A673 (cell line): ENCODE measurements at regions not wholly inside any gene's neighbourhood (a gene's known extent, or its start where the extent isn't known, plus 50 kb on each side); places are given as distances from the start of the nearest gene placed in this dataset.

ENCODE experiments used
- BruUV-seq: library from RNA; stranded (reverse); fragments of 400-500 nt; replicated peaks from 2 replicates; lab custom pipeline; 2021; lab: Mats Ljungman, UMichigan
- CTCF ChIA-PET: fragments of 300-600 bp; sonication (Branson Sonifier 250); formaldehyde crosslinking; loops from one replicate; lab custom pipeline; 2022; ENCODE audit warnings: antibody characterized with exemption; lab: Charles Lee
- POLR2A ChIA-PET: fragments of 300-600 bp; sonication (Branson Sonifier 250); formaldehyde crosslinking; loops from one replicate; lab custom pipeline; 2022; ENCODE audit warnings: antibody characterized with exemption; ENCODE audit not compliant: low non-redundant PET; lab: Charles Lee
- DNase-seq: peaks from one replicate; pipeline ENCODE4 v3.0.0-alpha.2; 2015; ENCODE audit warnings: low spot score
- H3K27ac ChIP-seq: fragments of 200-600 bp; sonication (generic); 2 replicates; pipeline ENCODE4 v1.5.1; 2016; ENCODE audit warnings: mixed run types, low read depth, mild to moderate bottlenecking, mixed read lengths, antibody characterized with exemption, low read length; ENCODE audit not compliant: poor library complexity, severe bottlenecking
- H3K27me3 ChIP-seq: fragments of 200-600 bp; sonication (generic); replicated peaks from 2 replicates; pipeline ENCODE4 v1.6.1; 2017; ENCODE audit warnings: mixed run types, low read depth, mild to moderate bottlenecking, mixed read lengths, antibody characterized with exemption, low read length; ENCODE audit not compliant: insufficient read depth, poor library complexity
- H3K36me3 ChIP-seq: fragments of 200-600 bp; sonication (generic); 2 replicates; pipeline ENCODE4 v1.6.1; 2016; ENCODE audit warnings: mixed run types, mild to moderate bottlenecking, mixed read lengths, antibody characterized with exemption, low read length; ENCODE audit not compliant: insufficient read depth, poor library complexity, severe bottlenecking
- H3K4me1 ChIP-seq: fragments of 200-600 bp; sonication (generic); 2 replicates; pipeline ENCODE4 v1.6.1; 2017; ENCODE audit warnings: mixed run types, mild to moderate bottlenecking, mixed read lengths, antibody characterized with exemption, low read length; ENCODE audit not compliant: insufficient read depth, poor library complexity, severe bottlenecking
- H3K4me3 ChIP-seq: fragments of 200-600 bp; sonication (generic); 2 replicates; pipeline ENCODE4 v1.5.1; 2016; ENCODE audit warnings: low read depth, mixed run types, mild to moderate bottlenecking, mixed read lengths, low read length; ENCODE audit not compliant: poor library complexity, severe bottlenecking
- H3K9me3 ChIP-seq: fragments of 200-600 bp; sonication (generic); 2 replicates; pipeline ENCODE4 v1.6.1; 2016; ENCODE audit warnings: mixed run types, low read depth, mild to moderate bottlenecking, mixed read lengths, antibody characterized with exemption, low read length; ENCODE audit not compliant: poor library complexity, severe bottlenecking
- CTCF ChIP-seq: fragments of 300-800, 200-600 bp; sonication (generic); conservative IDR thresholded peaks from 2 replicates; pipeline ENCODE4 v1.5.1; 2017; ENCODE audit warnings: low read depth, mild to moderate bottlenecking, antibody characterized with exemption, low read length, moderate library complexity, mixed read lengths
- EZH2 ChIP-seq: fragments of 200-600 bp; sonication (generic); IDR thresholded peaks from 2 replicates; pipeline ENCODE4 v1.6.1; 2017; ENCODE audit warnings: borderline replicate concordance, low read depth, mild to moderate bottlenecking, mixed read lengths, antibody characterized with exemption, low read length; ENCODE audit not compliant: poor library complexity, severe bottlenecking
- intact Hi-C: fragments of 100-400 bp; cut with micrococcal nuclease; formaldehyde crosslinking; loops from one replicate; pipeline ENCODE4 v1.10.0; 2022; ENCODE audit not compliant: unreplicated experiment

- intact Hi-C loops = no loop called here
- ChIA-PET POLR2A (no interaction called here), CTCF (no interaction called here)
- BruUV-seq = no TSS peak
- Histone ChIP-seq H3K27ac (no peak overlapping the region), H3K36me3 (no peaks in the 10 kb centered on the region), H3K9me3 (no peaks in the 10 kb centered on the region), H3K4me3 (no peak overlapping the region), H3K4me1 (peaks cover 16% of the 10 kb centered on the region), H3K27me3 (no peaks in the 10 kb centered on the region)
- peak; percentile 56 for DNase-seq
- no peak for TF ChIP-seq CTCF
Measured at GRCh38 chr10:31129271-31129670, 97.6 kb upstream of the ZNF438 start.

- no peak for DNase-seq
- H3K36me3 ChIP-seq = no peaks in the 10 kb centered on the region
- H3K9me3 ChIP-seq = no peaks in the 10 kb centered on the region
- ChIA-PET POLR2A (no interaction called here), CTCF (no interaction called here)
- H3K4me1 ChIP-seq = peaks cover 13% of the 10 kb centered on the region
- no peak overlapping the region for H3K27ac ChIP-seq
- no TSS peak for BruUV-seq
- H3K4me3 ChIP-seq = no peak overlapping the region
- H3K27me3 ChIP-seq = no peaks in the 10 kb centered on the region
- intact Hi-C loops = no loop called here
- no peak for TF ChIP-seq EZH2
- no peak for TF ChIP-seq CTCF
Measured at GRCh38 chr10:31129880-31130405, 98.3 kb upstream of the ZNF438 start.

DNA sequence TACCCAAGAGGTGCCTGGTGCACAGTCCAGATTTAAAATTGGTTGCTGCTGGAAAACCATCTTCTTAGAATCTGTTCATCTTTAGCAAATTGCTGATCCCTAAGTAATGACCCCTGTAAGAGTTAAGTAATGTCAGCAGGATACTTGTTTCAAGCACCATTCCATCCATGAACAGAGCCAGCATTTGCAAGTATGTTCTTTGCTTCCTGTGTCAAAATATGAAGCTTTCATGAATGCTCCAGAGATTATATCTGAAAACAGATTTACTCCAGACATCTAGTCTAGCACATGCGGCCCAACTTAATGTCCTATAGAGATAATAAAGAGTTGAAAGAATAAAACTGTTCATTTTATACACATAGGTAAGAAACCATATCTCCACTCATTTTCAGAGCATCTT is 98.7 kb upstream of the ZNF438 start:
- no peak for TF ChIP-seq EZH2
- TF ChIP-seq CTCF = no peak
- Histone ChIP-seq H3K4me1 (peaks cover 13% of the 10 kb centered on the region), H3K9me3 (no peaks in the 10 kb centered on the region), H3K27ac (no peak overlapping the region), H3K36me3 (no peaks in the 10 kb centered on the region), H3K4me3 (no peak overlapping the region), H3K27me3 (no peaks in the 10 kb centered on the region)
- intact Hi-C loops = no loop called here
- CTCF ChIA-PET = no interaction called here
- DNase-seq = no peak
- POLR2A ChIA-PET = no interaction called here
- no TSS peak for BruUV-seq
